GM12891 (cell line): ENCODE measurements at regions not wholly inside any gene's neighbourhood (a gene's known extent, or its start where the extent isn't known, plus 50 kb on each side); places are given as distances from the start of the nearest gene placed in this dataset.

Source experiments
- POLR2A ChIP-seq: IDR thresholded peaks from 2 replicates; pipeline ENCODE4 v1.6.1; 2011; ENCODE audit warnings: low read depth, low read length, control low read depth
- POLR2AphosphoS5 ChIP-seq: IDR thresholded peaks from 2 replicates; pipeline ENCODE4 v1.6.1; 2011; ENCODE audit warnings: low read depth, low read length, control low read depth
- TAF1 ChIP-seq: IDR thresholded peaks from 2 replicates; pipeline ENCODE4 v1.6.1; 2011; ENCODE audit warnings: low read depth, low read length, control low read depth

DNA sequence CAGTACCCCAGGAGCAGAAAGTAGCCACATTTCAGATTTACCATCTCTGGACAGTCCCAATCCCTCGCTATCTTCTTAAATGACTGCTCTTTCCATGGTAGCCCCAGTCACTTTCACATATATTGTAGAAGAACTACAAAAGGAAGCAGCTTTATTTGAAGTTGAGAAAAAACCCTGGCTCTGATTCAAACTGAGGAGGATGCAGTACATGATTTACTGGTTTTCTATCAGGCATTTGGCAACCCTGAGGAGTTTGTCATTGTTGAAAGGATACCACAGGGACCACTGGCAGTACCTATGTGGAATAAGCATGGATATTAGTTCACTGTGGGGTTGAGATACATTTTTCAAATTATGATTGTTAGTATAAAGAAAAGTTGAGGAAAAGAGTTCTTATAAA lies 640.9 kb upstream of the SETBP1 start:
- TF ChIP-seq POLR2A (no peak), TAF1 (no peak), POLR2AphosphoS5 (no peak)
